ENCODE measurements at regions not wholly inside any gene's neighbourhood (a gene's known extent, or its start where the extent isn't known, plus 50 kb on each side); places are given as distances from the start of the nearest gene placed in this dataset.
A peak's percentile ranks its signal among the peaks of the same experiment; 100 is the strongest.

- no peak for DNase-seq (ENCODE audit: low read depth)
Measured at GRCh38 chr10:61142987-61143386, 199.0 kb upstream of the RHOBTB1 start.

- peak; percentile 74 for DNase-seq (ENCODE audit: low read depth)
Measured at GRCh38 chr10:61140765-61141392, 196.9 kb upstream of the RHOBTB1 start.

DNA sequence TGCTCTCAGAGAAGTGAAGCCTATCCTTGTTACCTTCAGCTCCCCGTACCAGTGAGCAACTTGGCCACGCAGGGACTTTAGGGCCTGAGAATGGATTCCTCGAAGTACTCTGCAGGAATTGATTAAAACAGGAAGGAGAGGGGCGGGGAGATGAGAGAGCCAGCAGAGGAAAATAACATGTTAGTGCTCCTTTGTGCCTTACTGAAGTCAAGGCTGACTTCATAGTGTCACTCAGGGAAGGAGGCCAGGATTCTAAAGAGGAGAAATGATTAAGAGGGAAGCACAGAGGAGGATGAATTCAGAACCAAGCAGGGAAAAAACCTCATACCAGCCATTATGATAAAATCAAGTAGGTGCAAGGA, 195.6 kb upstream of the RHOBTB1 start:
- DNase-seq (ENCODE audit: low read depth), result no peak

DNA sequence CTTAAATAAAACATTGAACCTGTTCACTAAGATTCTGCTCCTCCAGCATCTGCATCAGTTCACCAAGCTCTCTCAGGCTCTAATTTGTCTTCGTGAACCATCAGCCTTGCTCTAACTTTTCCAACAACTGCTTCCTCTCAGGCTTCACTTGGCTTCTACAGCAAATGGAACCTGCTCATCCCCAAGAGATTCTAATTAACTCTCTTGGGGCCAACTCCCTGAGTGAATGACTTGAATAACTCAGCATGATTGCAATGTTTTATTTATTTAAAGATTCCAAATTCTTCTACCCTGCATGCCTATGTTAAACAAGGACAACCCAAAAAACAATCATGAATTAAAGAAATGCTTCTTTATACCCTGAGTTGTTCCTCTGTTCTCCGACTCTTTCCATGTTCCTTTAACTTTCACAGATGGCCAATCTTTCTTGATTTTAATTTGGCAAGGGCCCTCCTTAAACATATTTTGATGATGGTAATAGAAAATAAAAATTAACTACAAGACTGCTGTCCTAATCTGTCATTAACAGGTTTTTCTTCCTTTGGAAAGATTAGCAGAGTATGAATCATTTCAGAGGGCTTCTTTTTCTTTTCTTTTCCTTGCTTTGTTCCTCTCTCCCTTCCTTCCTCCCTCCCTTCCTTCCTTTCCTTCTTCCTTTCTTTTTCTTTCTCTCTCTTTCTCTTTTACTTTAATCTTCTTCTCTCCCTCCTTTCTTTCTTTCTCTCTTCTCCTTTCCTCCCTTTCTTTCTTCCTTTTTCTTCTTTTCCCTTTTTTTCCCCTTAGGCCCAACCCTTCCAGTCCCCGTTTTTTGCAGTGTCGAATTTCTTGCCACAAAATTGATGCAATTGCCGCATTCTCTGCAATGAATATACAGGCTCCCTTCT, 195.0 kb upstream of the RHOBTB1 start:
- DNase-seq (ENCODE audit: low read depth), result peak; percentile 56

DNA sequence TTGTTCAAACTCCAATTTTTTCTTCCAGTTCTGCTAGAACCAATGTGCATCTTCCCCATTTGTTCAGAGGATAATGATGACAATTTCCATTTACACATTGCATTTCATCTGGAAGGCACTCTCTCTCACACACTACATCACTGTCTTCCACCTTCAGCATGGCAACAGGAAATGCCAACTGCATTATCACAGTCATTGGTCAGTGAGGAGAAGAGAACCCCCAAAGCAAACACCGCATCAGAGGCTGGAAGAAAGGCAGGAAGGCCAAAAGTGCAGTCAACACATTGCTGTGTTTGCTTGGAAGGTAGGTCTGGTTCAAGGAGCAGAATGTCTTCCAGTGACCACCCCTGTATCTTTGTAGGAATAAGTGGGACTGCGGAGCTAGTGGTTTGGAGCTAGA, 192.2 kb upstream of the RHOBTB1 start:
- no peak for DNase-seq (ENCODE audit: low read depth)

DNA sequence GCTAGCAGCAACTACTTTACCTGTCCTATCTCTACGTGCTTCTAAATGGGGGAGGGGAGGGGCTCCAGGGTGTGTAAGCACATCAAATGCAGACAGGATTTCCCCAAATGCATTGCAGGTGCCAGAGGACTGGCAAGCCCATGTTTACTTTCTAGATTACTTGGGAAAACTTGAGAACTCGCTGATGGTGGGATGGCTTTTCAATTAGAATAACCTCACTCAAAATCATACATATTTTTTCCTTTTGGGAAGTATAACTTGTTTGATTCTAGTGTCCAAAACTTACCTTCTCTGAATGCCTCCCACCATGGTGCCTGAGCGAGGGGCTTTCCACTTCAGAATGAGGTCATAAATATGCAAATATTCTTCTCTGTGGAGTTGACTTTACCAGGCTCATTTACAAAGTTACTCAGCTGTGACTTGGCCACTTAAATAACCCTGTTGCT, 191.3 kb upstream of the RHOBTB1 start:
- DNase-seq (ENCODE audit: low read depth), result no peak

DNA sequence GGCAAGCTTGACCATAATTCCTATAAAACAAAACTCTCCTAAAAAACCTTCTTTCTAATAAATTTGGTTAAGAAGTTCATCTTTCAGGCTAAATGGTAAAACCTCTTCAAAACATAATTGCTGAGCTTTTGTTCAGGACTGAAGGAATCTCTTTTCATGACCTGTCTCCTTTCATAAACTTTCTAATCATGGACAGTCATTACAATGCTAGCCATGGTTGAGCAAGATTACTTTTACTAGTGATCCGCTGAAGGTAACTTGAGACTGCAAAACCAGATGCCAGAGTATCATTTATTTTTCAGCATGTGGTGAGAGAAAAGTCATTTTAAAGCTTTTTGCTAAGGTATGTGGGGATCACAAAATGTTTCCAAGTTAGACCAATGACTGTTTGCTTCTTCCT, 186.4 kb upstream of the RHOBTB1 start:
- peak; percentile 40 for DNase-seq (ENCODE audit: low read depth)

- no peak for DNase-seq (ENCODE audit: low read depth)
Measured at GRCh38 chr10:61128196-61128595, 184.2 kb upstream of the RHOBTB1 start.

GRCh38 chr10:61125560-61126170, 181.7 kb upstream of the RHOBTB1 start:
- DNase-seq (ENCODE audit: low read depth), result no peak

DNA sequence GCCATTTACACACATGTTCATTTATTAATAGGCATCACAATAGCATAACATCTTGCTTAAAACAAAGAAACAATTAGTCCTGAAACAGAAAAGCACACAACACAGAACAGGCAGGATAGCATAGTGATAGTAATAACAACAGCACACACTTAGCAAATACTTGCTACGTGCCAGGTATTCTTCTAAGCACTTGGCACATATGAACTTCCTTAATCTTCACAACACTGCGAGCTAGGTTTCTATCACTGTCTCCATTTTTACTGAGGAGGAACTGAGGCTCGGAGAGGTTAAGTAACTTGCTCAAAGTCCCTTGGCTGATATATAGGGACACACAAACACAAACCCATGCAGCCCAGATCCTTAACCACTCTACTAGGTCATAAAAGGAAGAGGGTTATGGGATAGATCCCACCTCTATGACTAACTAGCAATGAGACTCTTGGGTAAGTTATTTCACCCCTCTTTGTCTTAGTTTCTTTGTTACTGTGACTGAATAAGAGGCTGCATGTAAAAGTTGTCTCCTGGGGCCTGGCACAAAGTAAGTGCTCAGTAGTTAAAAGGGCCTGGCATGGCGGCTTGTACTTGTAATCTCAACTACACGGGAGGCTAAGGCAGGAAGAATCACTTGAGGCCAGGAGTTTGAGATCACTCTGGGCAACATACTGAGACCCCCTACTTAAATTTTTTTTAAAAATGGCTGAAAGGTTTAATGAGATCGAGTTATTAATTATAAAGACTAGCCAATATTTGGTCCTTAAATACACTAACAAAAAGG, 181.0 kb upstream of the RHOBTB1 start:
- DNase-seq (ENCODE audit: low read depth), result no peak

DNA sequence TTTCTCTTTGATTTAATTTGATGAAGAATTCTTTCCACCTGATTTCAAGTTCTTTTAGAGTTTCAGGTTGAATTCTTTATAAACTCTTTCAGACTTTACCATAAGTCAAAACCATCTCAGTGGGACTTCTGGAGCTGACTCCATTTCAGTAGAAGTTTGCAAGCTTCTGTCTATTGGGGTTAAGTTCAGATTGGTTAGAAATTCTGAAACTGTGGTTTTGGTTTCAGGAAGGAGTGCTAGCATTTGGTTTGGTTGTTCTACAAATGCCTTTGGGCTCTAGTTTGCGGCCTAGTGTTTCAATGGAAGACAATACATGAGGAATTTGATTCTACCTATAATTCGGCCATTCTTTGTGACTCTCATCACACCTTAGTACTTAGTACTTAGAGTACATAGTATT, 176.8 kb upstream of the RHOBTB1 start:
- DNase-seq (ENCODE audit: low read depth), result no peak

- DNase-seq (ENCODE audit: low read depth), result no peak
Measured at GRCh38 chr10:61119573-61119972, 175.6 kb upstream of the RHOBTB1 start.

DNA sequence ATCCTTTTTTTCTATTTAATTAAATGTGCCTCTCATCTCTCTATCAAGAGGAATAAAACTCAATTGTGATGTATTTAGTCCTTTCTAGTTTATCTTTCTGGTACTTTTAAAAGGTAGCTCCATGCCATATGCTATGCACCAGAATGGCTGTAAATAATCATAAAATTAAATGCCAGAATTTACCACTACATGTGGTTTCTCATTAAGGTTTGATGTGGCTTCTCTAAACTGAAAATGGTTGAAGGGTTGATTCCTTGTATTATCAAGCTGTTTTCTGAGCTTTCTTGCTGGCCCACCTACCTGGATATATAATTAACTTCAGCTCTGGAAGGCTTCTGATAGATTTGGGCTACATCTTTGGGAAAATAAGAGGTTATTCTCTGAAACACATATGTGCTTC, 171.9 kb upstream of the RHOBTB1 start:
- DNase-seq (ENCODE audit: low read depth), result no peak

DNA sequence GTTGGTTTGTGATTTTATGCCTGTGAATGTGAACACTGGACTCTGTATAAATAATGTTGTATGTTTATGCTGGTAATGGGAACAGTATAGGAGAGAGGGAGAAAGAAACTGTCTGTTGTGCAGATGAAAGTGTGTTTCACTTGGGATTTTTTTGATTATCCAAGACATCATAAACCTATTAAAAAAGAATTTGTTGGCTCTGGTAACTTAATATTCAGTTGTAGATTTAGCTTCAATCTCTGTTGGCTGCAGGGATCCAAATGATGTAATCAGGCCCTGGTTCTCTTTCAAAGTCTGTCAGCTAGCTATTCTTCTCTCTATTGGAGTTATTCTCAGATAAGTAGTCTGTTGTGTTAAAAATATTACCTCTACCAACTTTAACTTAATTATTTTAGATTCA, 168.8 kb upstream of the RHOBTB1 start:
- DNase-seq (ENCODE audit: low read depth), result no peak

- no peak for DNase-seq (ENCODE audit: low read depth)
Measured at GRCh38 chr10:61110936-61111335, 167.0 kb upstream of the RHOBTB1 start.

DNA sequence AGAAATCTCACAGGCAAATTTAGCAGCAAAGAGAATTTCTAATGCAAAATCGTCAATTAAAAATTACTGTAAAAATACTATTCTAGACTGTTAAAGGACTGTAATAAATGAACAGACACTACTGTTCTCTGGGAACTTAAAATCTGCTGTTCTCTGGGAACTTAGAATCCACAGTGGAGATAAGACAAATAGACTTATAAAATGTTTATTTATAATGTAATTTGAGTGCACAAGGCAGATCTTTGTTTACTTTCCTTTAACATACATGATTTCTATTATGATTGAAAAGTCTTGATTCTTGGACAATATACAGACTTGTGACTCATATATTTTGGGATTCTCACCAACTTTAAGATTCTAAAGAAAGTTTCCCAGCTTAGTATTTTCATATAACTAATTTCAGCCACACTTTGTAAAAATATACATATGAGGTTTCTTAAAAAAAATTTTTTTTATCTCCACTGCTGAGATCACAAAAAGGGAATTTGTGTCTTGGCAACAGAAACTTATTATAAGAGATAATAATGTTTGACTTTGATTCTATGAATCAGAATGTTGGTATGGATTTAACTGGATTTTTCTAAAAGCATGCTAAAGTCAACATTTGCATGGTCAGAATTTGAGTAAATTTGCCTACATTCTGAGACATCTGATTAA, 166.3 kb upstream of the RHOBTB1 start:
- peak; percentile 51 for DNase-seq (ENCODE audit: low read depth)

GRCh38 chr10:61108915-61109314, 164.9 kb upstream of the RHOBTB1 start:
- DNase-seq (ENCODE audit: low read depth), result no peak

DNA sequence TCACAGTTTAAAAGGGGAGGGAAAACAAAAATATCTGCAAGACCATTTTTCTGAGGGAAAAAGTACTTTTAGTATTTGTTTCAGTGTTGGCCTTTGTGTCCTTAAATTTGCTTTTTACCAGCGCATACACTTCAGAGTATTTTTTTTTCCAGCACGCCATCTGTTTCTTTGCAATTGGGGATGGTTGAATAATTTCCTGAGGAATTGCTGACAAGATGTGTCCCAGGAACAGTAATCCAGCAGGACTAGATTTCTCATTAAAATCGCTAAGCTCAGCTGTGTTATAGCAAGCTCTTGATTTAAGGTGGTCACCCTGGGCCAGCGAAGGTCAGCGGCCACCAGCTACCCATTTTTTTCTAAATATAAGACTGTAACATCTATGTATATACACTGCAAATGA, 156.9 kb upstream of the RHOBTB1 start:
- DNase-seq (ENCODE audit: low read depth), result no peak

DNA sequence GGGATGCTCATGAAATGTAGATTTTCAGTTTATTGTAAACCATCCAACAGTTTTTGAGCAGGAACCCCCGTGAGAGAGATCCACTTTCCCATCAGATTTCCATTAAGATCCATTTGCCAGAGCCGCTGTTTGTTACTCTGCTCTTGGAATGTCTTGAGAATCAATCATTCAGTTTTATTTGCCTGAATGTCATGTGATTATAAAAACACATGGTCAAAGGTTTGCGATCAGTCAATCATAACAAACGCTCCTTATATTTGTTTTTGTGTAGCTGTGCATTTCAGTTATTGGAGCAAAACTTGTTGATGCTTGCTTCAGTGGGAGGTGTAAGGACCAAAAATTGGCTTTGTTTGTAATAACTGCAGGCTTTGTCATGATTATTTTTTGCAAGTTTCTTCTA, 155.8 kb upstream of the RHOBTB1 start:
- no peak for DNase-seq (ENCODE audit: low read depth)

- no peak for DNase-seq (ENCODE audit: low read depth)
Measured at GRCh38 chr10:61098966-61099365, 155.0 kb upstream of the RHOBTB1 start.

- no peak for DNase-seq (ENCODE audit: low read depth)
Measured at GRCh38 chr10:61097026-61097425, 153.0 kb upstream of the RHOBTB1 start.

DNA sequence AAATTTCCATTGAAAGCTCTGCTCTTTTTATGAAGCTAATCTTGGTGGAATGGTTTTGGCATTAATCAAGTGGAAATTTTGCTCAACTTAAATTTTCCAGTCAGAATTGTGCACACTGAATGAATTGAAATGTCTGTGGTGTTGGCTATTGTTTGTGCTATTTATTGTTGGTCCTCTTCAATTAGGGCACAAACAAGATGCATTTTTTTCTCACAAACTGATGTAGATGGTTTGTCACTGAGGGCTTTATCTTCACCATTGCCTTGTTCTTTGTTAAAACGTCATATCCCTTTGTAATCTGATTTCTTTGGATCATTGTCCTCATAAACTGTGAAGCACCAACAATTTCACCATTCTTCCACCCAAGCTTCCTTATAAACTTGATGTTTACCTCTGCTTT, 152.1 kb upstream of the RHOBTB1 start:
- no peak for DNase-seq (ENCODE audit: low read depth)
